HG03135 (cell line): ENCODE measurements at regions not wholly inside any gene's neighbourhood (a gene's known extent, or its start where the extent isn't known, plus 50 kb on each side); places are given as distances from the start of the nearest gene placed in this dataset.
A peak's percentile ranks its signal among the peaks of the same experiment; 100 is the strongest.
"Not testable (repeated sequence)": the region's sequence is repeated elsewhere in the genome, so short reads cannot be mapped to it uniquely, and the experiment has no call there.

Experiments
- ATAC-seq: cut with Tn5 transposase; IDR thresholded peaks from one replicate; pipeline ENCODE4 v1.9.1; 2021; ENCODE audit warnings: mild to moderate bottlenecking, moderate library complexity; ENCODE audit not compliant: unreplicated experiment

GRCh38 chr2:231644426-231644825 lies 51.8 kb downstream of the TEX44 start:
- ATAC-seq: no peak

- ATAC-seq: no peak
Observed at GRCh38 chr2:231646476-231646875, 53.8 kb downstream of the TEX44 start.

GRCh38 chr2:231648579-231649174 lies 56.0 kb downstream of the TEX44 start:
- peak; percentile 67 for ATAC-seq

- ATAC-seq: not testable (repeated sequence)
Observed at GRCh38 chr2:231651561-231651960, 56.8 kb upstream of the PTMA start.

GRCh38 chr2:231655488-231655887 lies 52.8 kb upstream of the PTMA start:
- no peak for ATAC-seq

- ATAC-seq: no peak
Observed at GRCh38 chr2:231655894-231656293, 52.4 kb upstream of the PTMA start.
